T-helper 17 cell (primary cell): ENCODE measurements at regions not wholly inside any gene's neighbourhood (a gene's known extent, or its start where the extent isn't known, plus 50 kb on each side); places are given as distances from the start of the nearest gene placed in this dataset.

Experiments
- ATAC-seq: fragments of 150-1000 bp; cut with Tn5 transposase; 2 replicates; pipeline ENCODE4 v1.10.0; 2021; ENCODE audit warnings: mild to moderate bottlenecking, moderate library complexity
- DNase-seq, 3 donors: peaks; one replicate each; pipeline versions ENCODE4 v3.0.0 to v3.0.0-alpha.2; 2020 to 2021
- H3K9me3 ChIP-seq: one replicate; pipeline ENCODE4 v1.7.0; 2013; ENCODE audit warnings: low read length, mild to moderate bottlenecking; ENCODE audit not compliant: control insufficient read depth, poor library complexity, severe bottlenecking
- H3K27ac Mint-ChIP-seq: one replicate; pipeline ENCODE4 v1.8.0; 2022; ENCODE audit warnings: mild to moderate bottlenecking, moderate library complexity, mixed read lengths
- H3K27me3 Mint-ChIP-seq: one replicate; pipeline ENCODE4 v1.8.0; 2022; ENCODE audit warnings: mixed read lengths
- H3K36me3 Mint-ChIP-seq: one replicate; pipeline ENCODE4 v1.8.0; 2022; ENCODE audit warnings: low read depth, mixed read lengths
- H3K4me1 Mint-ChIP-seq: one replicate; pipeline ENCODE4 v1.8.0; 2022; ENCODE audit warnings: mild to moderate bottlenecking, mixed read lengths
- H3K4me3 Mint-ChIP-seq: one replicate; pipeline ENCODE4 v1.8.0; 2022; ENCODE audit warnings: mild to moderate bottlenecking, moderate library complexity, mixed read lengths

- Mint-ChIP-seq H3K27me3 (no peaks in the 10 kb centered on the region), H3K36me3 (no peaks in the 10 kb centered on the region), H3K4me3 (no peak overlapping the region), H3K4me1 (no peaks in the 10 kb centered on the region), H3K27ac (no peak overlapping the region)
- no peak for ATAC-seq
- no peaks in the 10 kb centered on the region for H3K9me3 ChIP-seq
- no peak for DNase-seq
Observed at GRCh38 chr4:181294421-181294820, 948.8 kb upstream of the TENM3 start.

- Mint-ChIP-seq H3K4me3 (no peak overlapping the region), H3K36me3 (no peaks in the 10 kb centered on the region), H3K27ac (no peak overlapping the region), H3K27me3 (no peaks in the 10 kb centered on the region), H3K4me1 (no peaks in the 10 kb centered on the region)
- ATAC-seq: no peak
- no peak for DNase-seq
- H3K9me3 ChIP-seq: no peaks in the 10 kb centered on the region
Observed at GRCh38 chr4:181301735-181302710, 941.2 kb upstream of the TENM3 start.

GRCh38 chr4:181307824-181308223 lies 935.4 kb upstream of the TENM3 start:
- no peak for DNase-seq
- H3K4me1 Mint-ChIP-seq: no peaks in the 10 kb centered on the region
- no peak for ATAC-seq

GRCh38 chr4:181308476-181309312 lies 934.5 kb upstream of the TENM3 start:
- no peaks in the 10 kb centered on the region for H3K36me3 Mint-ChIP-seq
- H3K4me1 Mint-ChIP-seq: no peaks in the 10 kb centered on the region
- no peaks in the 10 kb centered on the region for H3K27me3 Mint-ChIP-seq
- no peak overlapping the region for H3K4me3 Mint-ChIP-seq
- DNase-seq (no peak), ATAC-seq (no peak)
- no peaks in the 10 kb centered on the region for H3K9me3 ChIP-seq
- no peak overlapping the region for H3K27ac Mint-ChIP-seq

More at GRCh38 chr4:181307824-181308223, 935.4 kb upstream of the TENM3 start:
- Mint-ChIP-seq H3K27me3 (no peaks in the 10 kb centered on the region), H3K4me3 (no peak overlapping the region), H3K36me3 (no peaks in the 10 kb centered on the region), H3K27ac (no peak overlapping the region)
- H3K9me3 ChIP-seq: no peaks in the 10 kb centered on the region

GRCh38 chr4:181312066-181312465 lies 931.1 kb upstream of the TENM3 start:
- no peaks in the 10 kb centered on the region for H3K9me3 ChIP-seq
- no peak overlapping the region for H3K4me3 Mint-ChIP-seq
- ATAC-seq: no peak

GRCh38 chr4:181319629-181320028 lies 923.6 kb upstream of the TENM3 start:
- no peak for DNase-seq
- H3K4me1 Mint-ChIP-seq: no peaks in the 10 kb centered on the region
- no peaks in the 10 kb centered on the region for H3K27me3 Mint-ChIP-seq
- H3K27ac Mint-ChIP-seq: no peak overlapping the region
- no peaks in the 10 kb centered on the region for H3K36me3 Mint-ChIP-seq
- no peak overlapping the region for H3K4me3 Mint-ChIP-seq
- no peaks in the 10 kb centered on the region for H3K9me3 ChIP-seq
- ATAC-seq: no peak

More at GRCh38 chr4:181312066-181312465, 931.1 kb upstream of the TENM3 start:
- no peak overlapping the region for H3K27ac Mint-ChIP-seq
- no peaks in the 10 kb centered on the region for H3K27me3 Mint-ChIP-seq
- no peaks in the 10 kb centered on the region for H3K4me1 Mint-ChIP-seq
- DNase-seq: no peak
- H3K36me3 Mint-ChIP-seq: no peaks in the 10 kb centered on the region

GRCh38 chr4:181323061-181323460 lies 920.1 kb upstream of the TENM3 start:
- no peak for DNase-seq
- no peak for ATAC-seq
- H3K27ac Mint-ChIP-seq: no peak overlapping the region
- no peaks in the 10 kb centered on the region for H3K27me3 Mint-ChIP-seq
- H3K4me1 Mint-ChIP-seq: no peaks in the 10 kb centered on the region
- no peak overlapping the region for H3K4me3 Mint-ChIP-seq
- no peaks in the 10 kb centered on the region for H3K9me3 ChIP-seq
- no peaks in the 10 kb centered on the region for H3K36me3 Mint-ChIP-seq

GRCh38 chr4:181330654-181331201 lies 912.5 kb upstream of the TENM3 start:
- ATAC-seq (no peak), DNase-seq (no peak)
- H3K9me3 ChIP-seq: no peaks in the 10 kb centered on the region
- no peaks in the 10 kb centered on the region for H3K36me3 Mint-ChIP-seq
- no peaks in the 10 kb centered on the region for H3K27me3 Mint-ChIP-seq
- H3K27ac Mint-ChIP-seq: no peak overlapping the region
- no peaks in the 10 kb centered on the region for H3K4me1 Mint-ChIP-seq
- no peak overlapping the region for H3K4me3 Mint-ChIP-seq

GRCh38 chr4:181331214-181331613 lies 912.0 kb upstream of the TENM3 start:
- no peaks in the 10 kb centered on the region for H3K36me3 Mint-ChIP-seq
- no peak overlapping the region for H3K27ac Mint-ChIP-seq
- H3K9me3 ChIP-seq: no peaks in the 10 kb centered on the region
- H3K4me3 Mint-ChIP-seq: no peak overlapping the region
- DNase-seq (no peak), ATAC-seq (no peak)
- no peaks in the 10 kb centered on the region for H3K4me1 Mint-ChIP-seq
- H3K27me3 Mint-ChIP-seq: no peaks in the 10 kb centered on the region

GRCh38 chr4:181345931-181346330 lies 897.3 kb upstream of the TENM3 start:
- Mint-ChIP-seq H3K4me1 (no peaks in the 10 kb centered on the region), H3K4me3 (no peak overlapping the region), H3K27ac (no peak overlapping the region), H3K27me3 (no peaks in the 10 kb centered on the region), H3K36me3 (no peaks in the 10 kb centered on the region)
- no peaks in the 10 kb centered on the region for H3K9me3 ChIP-seq
- DNase-seq (no peak), ATAC-seq (no peak)

- no peak for DNase-seq
- Mint-ChIP-seq H3K4me1 (no peaks in the 10 kb centered on the region), H3K4me3 (no peak overlapping the region), H3K27ac (no peak overlapping the region), H3K36me3 (no peaks in the 10 kb centered on the region), H3K27me3 (no peaks in the 10 kb centered on the region)
- no peak for ATAC-seq
- H3K9me3 ChIP-seq: no peaks in the 10 kb centered on the region
Observed at GRCh38 chr4:181350615-181351415, 892.4 kb upstream of the TENM3 start.

GRCh38 chr4:181364504-181364903 lies 878.7 kb upstream of the TENM3 start:
- Mint-ChIP-seq H3K4me3 (no peak overlapping the region), H3K27me3 (no peaks in the 10 kb centered on the region), H3K27ac (no peak overlapping the region), H3K36me3 (no peaks in the 10 kb centered on the region), H3K4me1 (no peaks in the 10 kb centered on the region)
- DNase-seq (no peak), ATAC-seq (no peak)
- no peaks in the 10 kb centered on the region for H3K9me3 ChIP-seq
